NCI-H2029 (cell line): ENCODE measurements at regions not wholly inside any gene's neighbourhood (a gene's known extent, or its start where the extent isn't known, plus 50 kb on each side); places are given as distances from the start of the nearest gene placed in this dataset.
"Not testable (repeated sequence)": the region's sequence is repeated elsewhere in the genome, so short reads cannot be mapped to it uniquely, and the experiment has no call there.

Experiments
- DNase-seq: peaks from one replicate; lab custom pipeline; 2025; lab: John Stamatoyannopoulos, UW

DNA sequence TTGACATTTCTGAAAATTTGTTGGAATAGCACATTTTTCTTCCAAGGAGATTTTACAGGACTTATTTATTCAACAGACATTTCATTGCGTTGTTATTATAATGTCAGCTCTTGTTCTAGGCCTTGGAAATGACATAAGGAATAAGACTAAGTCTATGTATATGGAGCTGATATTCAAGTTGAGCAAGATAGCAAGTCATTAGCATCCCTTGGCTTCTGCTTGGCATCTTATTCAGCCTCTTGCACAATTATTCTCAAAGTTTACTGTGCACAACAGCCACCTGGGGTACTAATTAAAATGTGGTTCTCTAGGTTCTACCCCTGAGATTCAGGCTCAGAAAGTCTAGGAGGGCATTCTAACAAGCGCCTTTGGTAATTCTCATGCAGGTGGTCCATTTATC lies 304.8 kb upstream of the DDI1 start:
- DNase-seq: no peak

DNA sequence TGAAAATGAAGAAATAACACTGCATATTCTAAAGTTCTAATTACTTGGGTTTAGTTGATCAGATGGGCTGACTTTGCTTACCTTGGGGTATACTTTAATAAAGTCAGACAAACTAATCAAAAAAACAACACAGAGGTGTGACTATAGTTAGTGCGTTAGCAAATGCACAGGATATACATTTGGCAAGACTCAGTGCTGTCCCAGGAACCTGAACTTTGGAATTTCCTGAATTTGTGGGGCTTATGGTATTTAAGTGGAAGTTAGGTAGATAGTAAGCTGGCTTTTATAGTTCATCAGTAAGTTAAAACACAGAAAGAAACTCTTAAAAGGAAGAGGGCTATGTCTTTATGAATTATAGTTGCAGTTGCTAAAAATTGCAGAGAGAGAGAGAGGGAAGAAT lies 302.6 kb upstream of the DDI1 start:
- DNase-seq: no peak

GRCh38 chr11:103735497-103736032 lies 300.9 kb upstream of the DDI1 start:
- DNase-seq: no peak

- DNase-seq: no peak
Observed at GRCh38 chr11:103736315-103737036, 300.0 kb upstream of the DDI1 start.

DNA sequence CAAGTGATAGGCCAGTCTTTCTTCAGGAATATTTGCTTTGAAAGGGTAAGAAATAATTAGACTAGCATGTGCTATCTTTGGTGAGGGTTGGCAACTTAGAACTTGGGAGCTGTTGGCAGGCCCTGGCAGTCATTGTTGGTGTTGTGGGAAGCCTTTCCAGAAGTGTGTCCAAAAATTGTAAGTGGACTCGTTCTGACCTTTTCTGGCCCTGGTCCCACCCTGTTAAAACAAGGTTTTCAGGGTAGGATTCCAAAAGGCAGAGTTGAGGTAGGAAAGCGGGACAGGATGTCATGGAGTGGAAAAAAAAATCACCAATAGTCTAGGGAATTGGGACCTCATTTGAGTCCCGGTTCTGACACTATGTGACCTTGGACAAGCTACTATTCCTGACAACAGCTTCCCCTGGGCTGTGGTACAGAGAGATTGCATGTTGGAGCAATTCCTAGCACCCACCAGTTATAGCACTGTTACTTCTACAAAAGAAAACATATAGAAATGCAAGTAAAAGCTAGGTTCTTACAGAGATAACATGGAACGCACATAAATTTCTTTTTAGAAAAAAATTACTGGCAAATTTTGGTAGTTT lies 299.3 kb upstream of the DDI1 start:
- DNase-seq: no peak

DNA sequence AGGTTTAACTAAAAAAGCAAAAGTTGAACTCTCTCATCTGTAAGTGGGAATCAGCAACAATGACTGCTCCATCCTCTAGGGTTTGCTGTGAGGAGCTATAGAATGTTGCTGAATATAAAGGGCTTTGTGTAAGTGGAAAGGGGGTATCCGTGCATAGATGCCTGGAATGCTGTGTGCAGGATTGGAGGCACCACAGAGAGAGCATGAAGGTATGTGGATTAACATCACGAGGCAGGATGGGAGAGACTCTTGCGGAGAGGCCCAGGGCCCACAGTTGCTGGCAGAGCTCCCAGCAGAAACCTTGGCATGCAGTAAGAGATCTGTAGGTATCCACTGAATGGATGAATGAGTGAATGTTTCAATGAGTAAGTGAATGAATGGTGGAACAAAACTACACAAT lies 298.7 kb upstream of the DDI1 start:
- DNase-seq: no peak

GRCh38 chr11:103739074-103739796 lies 297.2 kb upstream of the DDI1 start:
- DNase-seq: not testable (repeated sequence)

- DNase-seq: no peak
Observed at GRCh38 chr11:103744496-103745153, 291.8 kb upstream of the DDI1 start.

DNA sequence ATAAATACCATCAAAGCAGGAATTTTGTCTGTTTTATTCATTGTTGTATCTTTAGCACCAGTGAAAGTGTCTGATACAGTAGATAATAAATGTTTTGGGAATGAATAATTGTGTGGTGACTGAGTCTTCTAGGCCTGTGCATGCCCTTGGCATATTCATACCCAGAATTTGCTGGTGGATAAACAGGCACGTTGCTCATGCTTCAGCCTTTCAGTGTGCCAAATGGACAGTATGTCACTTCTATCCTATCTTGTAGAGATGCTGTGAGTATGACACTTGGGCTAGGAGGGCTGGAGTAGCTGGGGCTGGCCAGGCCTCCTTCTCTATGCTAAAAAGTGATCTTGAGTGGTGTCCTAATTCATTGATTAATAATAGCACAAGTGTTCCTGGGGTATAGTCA lies 287.3 kb upstream of the DDI1 start:
- DNase-seq: no peak

DNA sequence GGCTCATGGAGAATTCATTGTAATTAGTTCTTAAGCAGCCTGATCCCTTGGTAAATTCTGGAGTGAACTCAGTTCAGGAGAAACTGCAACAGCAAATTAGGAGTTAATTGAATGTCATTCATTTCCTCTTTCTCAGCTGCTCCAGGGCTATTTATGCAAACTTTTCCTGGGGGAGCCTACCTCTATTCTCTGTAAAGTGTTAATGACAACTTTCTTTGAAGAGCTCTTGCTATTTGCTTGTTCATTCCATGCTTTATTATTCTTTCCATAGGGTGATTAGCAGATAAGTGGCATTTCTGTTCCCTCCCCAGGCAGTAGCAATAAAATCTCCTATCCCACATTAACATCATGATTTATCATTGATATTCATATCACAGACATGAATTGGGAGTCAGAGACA lies 267.6 kb upstream of the DDI1 start:
- DNase-seq: no peak

- no peak for DNase-seq
Observed at GRCh38 chr11:103773059-103773458, 263.4 kb upstream of the DDI1 start.

GRCh38 chr11:103773537-103773936 lies 262.9 kb upstream of the DDI1 start:
- DNase-seq: no peak

DNA sequence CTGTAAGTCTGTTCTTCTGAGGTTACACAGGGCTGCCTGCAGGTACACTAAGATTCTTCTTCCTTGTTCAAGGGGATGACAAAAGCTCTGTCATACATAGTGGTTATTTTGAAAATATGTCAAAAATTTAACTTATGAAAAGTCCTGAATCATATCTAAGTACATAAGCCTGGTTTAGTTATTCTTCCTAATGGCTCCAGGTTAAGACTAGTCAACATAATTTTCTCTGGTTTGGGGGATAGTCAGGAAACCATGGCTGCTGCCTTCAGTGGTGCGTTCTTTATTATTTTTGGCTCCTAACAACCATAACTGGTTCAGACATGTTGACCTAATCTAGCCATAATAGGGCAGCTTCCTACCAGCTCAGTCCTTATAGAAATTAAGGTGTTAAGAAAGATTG lies 257.4 kb upstream of the DDI1 start:
- DNase-seq: no peak

DNA sequence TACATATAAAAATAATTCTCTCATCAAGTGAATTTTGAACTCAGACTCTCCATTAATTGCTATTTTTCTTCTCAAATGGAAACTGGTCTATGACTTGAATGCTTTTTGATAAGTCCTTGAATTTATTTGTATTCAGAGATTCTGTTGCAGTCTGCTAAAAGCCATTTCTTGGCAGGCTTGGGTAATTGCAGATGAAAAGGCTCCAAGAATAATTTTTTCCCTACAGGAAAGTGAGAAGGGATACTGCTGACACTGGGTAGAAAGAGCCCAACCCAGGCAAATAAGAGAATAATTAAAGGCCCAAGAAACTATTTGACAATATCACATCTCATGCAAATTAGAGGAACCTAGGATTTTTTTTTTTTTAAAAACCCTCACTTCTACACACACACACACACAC lies 246.5 kb upstream of the DDI1 start:
- no peak for DNase-seq

- DNase-seq: no peak
Observed at GRCh38 chr11:103792981-103793468, 243.4 kb upstream of the DDI1 start.

DNA sequence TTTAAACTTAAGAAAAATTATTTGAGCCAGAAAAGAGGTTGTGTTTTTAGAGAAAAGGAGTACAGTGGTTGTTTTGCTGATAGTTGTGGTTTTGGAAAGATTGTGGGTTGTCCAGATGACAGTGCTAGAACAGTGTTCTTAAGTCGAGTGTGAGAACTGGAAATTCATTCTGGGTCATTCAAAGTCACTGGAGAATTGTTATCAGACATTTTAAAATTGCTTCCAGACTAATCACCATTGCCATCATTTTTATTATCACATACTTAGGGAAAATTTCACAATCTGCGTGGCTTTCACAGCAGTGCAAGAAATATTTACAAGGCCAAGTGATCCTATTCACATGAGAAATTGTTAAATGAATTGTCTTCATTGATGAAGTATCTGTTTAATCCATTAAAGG lies 242.2 kb upstream of the DDI1 start:
- no peak for DNase-seq

- no peak for DNase-seq
Observed at GRCh38 chr11:103798026-103798425, 238.4 kb upstream of the DDI1 start.

GRCh38 chr11:103798446-103798845 lies 238.0 kb upstream of the DDI1 start:
- DNase-seq: no peak

DNA sequence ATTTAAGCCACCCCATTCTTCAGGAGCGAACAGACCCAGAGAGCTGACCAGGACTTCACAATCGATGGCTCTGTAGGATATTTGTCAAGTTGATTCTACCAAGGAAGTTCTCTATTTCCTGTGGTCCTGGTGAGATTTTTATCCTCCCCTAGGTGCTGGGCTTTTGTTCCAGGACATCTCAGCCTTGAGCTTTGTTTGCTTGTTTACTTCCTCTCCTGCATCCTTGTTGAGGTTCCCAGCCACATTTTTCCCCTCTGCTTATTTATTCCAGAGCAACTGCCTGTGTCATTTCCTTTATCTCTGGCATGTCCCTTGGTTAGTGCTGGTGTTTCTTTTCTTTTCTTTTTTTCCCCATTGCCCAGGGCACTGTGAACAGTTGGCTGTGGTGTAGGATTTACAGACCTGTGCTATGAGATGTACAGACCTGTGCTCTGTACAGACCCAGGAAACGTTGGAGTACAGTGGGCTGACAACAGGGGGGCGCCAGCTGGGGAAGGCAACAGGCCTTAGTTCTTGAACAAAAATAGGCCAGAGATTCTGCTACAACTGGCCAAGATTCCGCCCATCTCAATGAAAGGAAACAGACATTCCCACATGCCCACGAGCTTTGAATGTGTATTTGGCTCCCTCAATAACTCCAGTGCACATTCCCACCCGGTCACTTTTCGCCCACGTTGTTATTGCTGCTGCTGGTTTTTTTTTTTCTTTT lies 235.9 kb upstream of the DDI1 start:
- DNase-seq: no peak

GRCh38 chr11:103803062-103803461 lies 233.4 kb upstream of the DDI1 start:
- no peak for DNase-seq

GRCh38 chr11:103805688-103806009 lies 230.8 kb upstream of the DDI1 start:
- no peak for DNase-seq
